ENCODE measurements at regions not wholly inside any gene's neighbourhood (a gene's known extent, or its start where the extent isn't known, plus 50 kb on each side); places are given as distances from the start of the nearest gene placed in this dataset.

DNA sequence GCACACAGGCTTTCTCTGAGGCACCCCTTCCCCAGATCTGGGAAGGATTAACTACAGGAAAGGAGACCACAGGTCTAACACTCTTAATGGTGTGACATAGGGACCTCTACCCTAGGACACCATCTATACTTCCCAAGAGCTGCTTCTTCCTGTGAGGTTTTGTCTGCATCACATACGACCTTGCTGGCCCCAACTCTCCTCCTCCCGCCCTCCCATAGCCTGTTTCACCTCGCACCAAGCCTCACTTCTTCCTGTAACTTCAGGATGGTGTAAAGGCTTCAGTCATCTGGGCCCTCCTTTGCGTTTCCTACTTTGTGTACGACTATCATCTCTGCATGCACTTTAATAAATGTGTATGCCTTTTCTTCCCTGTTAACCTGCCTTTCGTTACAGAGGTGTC, 274.3 kb downstream of the KLF6 start:
- Histone ChIP-seq H3K4me3 (no peak overlapping the region), H3K27me3 (no peaks in the 10 kb centered on the region), H3K27ac (no peak overlapping the region), H3K9me3 (no peaks in the 10 kb centered on the region), H3K4me1 (no peaks in the 10 kb centered on the region), H3K9ac (ENCODE audit: low read depth in 2 of 2, low read length in 2 of 2) (no peak overlapping the region), H3K36me3 (no peaks in the 10 kb centered on the region)
- TF ChIP-seq, protein P1, sequence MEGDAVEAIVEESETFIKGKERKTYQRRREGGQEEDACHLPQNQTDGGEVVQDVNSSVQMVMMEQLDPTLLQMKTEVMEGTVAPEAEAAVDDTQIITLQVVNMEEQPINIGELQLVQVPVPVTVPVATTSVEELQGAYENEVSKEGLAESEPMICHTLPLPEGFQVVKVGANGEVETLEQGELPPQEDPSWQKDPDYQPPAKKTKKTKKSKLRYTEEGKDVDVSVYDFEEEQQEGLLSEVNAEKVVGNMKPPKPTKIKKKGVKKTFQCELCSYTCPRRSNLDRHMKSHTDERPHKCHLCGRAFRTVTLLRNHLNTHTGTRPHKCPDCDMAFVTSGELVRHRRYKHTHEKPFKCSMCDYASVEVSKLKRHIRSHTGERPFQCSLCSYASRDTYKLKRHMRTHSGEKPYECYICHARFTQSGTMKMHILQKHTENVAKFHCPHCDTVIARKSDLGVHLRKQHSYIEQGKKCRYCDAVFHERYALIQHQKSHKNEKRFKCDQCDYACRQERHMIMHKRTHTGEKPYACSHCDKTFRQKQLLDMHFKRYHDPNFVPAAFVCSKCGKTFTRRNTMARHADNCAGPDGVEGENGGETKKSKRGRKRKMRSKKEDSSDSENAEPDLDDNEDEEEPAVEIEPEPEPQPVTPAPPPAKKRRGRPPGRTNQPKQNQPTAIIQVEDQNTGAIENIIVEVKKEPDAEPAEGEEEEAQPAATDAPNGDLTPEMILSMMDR (IDR thresholded peaks at IDR 0.05), result no peak
- intact Hi-C loops (cut with DNase I), result no loop called here
- DNase-seq, result no peak

DNA sequence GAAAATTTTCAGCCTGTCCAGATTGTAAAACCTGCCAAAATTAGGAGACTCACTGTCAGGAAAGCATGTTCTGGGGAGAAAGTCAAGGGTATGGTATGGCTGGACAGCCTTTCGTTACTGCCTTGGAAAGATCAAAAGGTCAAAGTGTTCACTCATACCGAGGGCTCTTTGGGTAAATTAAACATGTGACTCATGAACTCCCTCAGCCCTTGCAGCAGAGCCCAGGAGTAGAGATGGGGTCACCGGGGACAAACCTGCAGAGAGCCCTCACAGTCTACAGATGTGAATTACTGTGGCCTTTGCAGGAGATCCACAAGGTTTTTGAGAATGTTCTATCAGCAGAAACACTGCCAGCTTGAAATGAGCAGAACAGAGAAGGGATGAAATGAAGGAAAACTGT, 275.7 kb downstream of the KLF6 start:
- H3K9ac ChIP-seq (ENCODE audit: low read depth in 2 of 2, low read length in 2 of 2), result no peak overlapping the region
- H3K27me3 ChIP-seq, result no peaks in the 10 kb centered on the region
- intact Hi-C loops (cut with DNase I), result no loop called here
- H3K4me1 ChIP-seq, result no peaks in the 10 kb centered on the region
- TF ChIP-seq, protein P1 (IDR thresholded peaks at IDR 0.05), result no peak
- H3K27ac ChIP-seq, result no peak overlapping the region
- H3K9me3 ChIP-seq, result no peaks in the 10 kb centered on the region
- H3K4me3 ChIP-seq, result no peak overlapping the region
- no peak for DNase-seq
- no peaks in the 10 kb centered on the region for H3K36me3 ChIP-seq

DNA sequence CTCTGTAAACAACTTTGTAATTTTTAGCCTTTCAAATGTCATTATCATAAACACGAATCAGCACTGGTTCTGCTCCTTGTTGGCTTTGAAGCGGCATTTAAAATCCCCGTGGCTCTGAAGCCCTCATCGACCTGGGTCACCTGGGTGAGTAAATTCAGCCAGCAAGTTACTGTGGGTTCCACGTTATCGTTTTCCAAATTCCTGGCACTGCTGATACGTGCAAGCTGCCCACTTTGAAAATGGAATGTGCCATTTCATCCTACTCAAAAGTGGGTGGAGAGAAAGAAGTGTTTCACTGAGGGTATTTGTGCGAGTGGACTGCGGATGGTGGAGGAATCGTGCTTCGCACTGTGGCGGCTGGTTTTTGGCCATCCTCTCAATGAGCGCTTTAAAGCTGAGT, 281.7 kb downstream of the KLF6 start:
- intact Hi-C loops (cut with DNase I), result no loop called here
- Histone ChIP-seq H3K4me1 (no peaks in the 10 kb centered on the region), H3K9me3 (no peaks in the 10 kb centered on the region), H3K27me3 (no peaks in the 10 kb centered on the region), H3K27ac (no peak overlapping the region), H3K36me3 (no peaks in the 10 kb centered on the region), H3K9ac (ENCODE audit: low read depth in 2 of 2, low read length in 2 of 2) (no peak overlapping the region), H3K4me3 (no peak overlapping the region)
- DNase-seq, result no peak
- TF ChIP-seq, protein P1 (IDR thresholded peaks at IDR 0.05), result no peak

DNA sequence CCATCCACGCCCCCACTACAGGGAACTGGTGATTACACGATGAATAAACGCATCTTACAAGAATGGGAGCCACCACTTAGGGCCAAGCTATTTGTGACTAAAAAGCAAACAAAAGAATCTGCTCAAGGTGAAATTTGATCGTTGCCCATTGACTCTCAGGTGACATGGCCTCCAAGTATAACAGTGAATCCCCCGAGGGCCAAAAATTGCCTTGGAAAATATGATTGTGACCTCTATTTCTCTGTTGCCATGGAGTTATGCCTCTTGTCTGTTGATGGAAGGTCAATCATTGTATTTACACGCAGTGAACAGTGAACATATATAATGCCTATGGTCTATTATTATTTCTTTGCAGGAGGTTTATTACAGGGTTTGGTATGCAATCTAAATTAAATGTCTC, 282.3 kb downstream of the KLF6 start:
- Histone ChIP-seq H3K27ac (no peak overlapping the region), H3K36me3 (no peaks in the 10 kb centered on the region), H3K9ac (ENCODE audit: low read depth in 2 of 2, low read length in 2 of 2) (no peak overlapping the region), H3K9me3 (no peaks in the 10 kb centered on the region), H3K4me3 (no peak overlapping the region), H3K27me3 (no peaks in the 10 kb centered on the region), H3K4me1 (no peaks in the 10 kb centered on the region)
- TF ChIP-seq, protein P1 (IDR thresholded peaks at IDR 0.05), result no peak
- no peak for DNase-seq
- intact Hi-C loops (cut with DNase I), result no loop called here

DNA sequence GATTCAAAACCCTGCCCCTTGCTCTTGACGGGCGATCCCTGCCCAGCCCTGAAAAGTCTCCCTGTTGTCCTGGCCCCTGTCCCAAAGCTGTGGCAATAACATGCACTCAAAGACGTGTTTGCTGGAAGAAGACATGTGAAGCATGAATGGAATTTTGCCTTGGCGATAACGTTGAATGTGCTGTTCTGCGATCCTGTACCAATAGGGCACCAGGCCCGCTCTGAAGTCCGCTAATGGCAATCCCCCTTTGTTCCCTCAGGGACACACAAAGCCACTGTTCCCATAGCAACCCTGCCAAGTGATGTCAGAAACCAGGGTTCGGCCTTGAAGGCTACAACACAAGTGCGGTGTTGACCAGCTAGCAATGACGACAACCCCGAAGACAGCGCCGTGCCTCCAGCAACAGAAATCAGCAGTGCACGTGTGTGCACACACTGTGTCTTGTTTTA, 284.6 kb downstream of the KLF6 start:
- Histone ChIP-seq H3K9ac (ENCODE audit: low read depth in 2 of 2, low read length in 2 of 2) (no peak overlapping the region), H3K9me3 (no peaks in the 10 kb centered on the region)

More for the DNA sequence above, 284.6 kb downstream of the KLF6 start:
- Histone ChIP-seq H3K27ac (no peak overlapping the region), H3K36me3 (no peaks in the 10 kb centered on the region), H3K4me1 (no peaks in the 10 kb centered on the region), H3K27me3 (no peaks in the 10 kb centered on the region), H3K4me3 (no peak overlapping the region)
- TF ChIP-seq, protein P1 (IDR thresholded peaks at IDR 0.05), result no peak
- no peak for DNase-seq
- intact Hi-C loops (cut with DNase I), result no loop called here
